Stimulated activated CD4-positive, alpha-beta T cell treated with anti-CD3 and anti-CD28 coated beads, Interleukin-1b, Interleukin-23, amount 100 ng/mL, for 48 hours (primary cell): ENCODE measurements at regions not wholly inside any gene's neighbourhood (a gene's known extent, or its start where the extent isn't known, plus 50 kb on each side); places are given as distances from the start of the nearest gene placed in this dataset.

Experiments
- DNase-seq: peaks from one replicate; pipeline ENCODE4 v3.0.0-alpha.2; 2020

DNA sequence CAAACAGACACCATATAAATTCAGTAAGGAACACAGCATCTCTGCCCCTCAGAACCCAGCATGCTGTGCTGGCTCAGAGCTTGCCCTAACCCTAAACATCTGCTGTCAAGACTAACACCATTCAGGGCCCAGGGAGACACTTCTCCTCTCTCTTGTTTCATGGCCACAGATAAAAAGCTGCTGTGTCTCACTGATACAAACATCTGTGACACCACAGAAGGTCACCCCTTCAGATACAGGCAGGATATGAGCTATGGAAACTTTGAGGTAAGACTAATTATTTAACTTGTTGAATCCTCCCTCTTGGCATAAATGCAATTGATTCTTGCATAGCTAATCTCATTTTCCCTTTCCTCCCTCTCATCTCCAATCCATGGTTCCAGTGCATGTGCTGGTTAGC lies 61.6 kb upstream of the GPR12 start:
- DNase-seq, result no peak

DNA sequence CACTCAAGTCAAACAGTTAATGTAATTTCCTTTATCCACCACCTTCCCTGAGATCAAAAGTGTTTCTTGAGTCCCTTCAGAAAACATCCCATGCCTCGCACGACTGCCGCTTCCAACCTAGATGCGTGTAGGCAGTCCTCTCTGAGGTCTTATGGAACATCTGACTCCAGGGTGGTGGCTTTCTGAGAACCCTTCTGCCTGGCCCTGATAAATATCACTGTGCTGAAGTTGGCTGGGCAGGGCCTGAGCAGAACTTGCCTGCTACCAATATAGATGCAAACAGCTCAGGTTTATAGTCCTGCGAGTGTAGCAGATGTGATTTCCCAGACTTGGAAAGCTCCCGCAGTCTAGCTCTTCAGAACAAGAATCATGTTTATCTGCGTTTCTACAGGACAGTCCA lies 61.1 kb upstream of the GPR12 start:
- DNase-seq, result no peak

DNA sequence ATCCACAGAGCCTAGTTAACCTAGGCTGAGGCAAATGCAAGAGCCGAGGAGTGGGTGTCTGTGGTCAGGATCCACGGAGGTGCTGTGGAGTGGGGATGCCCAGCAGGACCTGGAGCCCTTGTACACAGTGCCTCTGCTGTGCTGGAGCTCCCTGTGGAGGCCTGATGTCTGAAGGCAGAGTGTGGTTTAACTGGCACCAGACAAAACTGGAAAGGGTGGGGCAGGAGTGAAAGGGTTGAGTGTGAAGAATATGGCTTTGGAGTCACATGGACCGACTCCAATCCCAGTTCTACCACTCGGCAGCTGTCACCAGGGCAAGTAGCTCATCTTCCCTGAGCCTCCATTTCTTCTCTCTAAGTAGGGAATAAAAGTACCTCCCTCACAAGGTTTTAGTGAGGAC lies 60.3 kb upstream of the GPR12 start:
- no peak for DNase-seq

DNA sequence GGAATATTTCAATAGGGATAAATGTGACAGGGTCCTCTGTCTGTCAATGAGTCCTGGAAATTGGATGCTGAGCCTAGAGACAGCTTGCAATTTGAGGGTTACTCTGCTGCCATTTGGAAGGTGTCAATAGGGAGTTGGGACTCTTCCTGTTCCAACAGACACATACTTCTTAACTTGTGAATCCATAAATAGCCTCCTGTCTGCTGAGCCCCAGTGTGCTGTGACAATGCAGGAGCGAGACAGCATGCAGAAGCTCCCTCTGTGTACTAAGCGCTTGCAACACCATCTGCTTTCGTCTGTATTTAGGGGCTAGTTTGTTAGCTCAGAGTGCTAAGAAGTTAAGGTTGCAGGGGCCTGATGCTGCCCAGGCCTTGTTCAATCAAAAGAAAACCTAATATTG lies 58.5 kb upstream of the GPR12 start:
- no peak for DNase-seq

DNA sequence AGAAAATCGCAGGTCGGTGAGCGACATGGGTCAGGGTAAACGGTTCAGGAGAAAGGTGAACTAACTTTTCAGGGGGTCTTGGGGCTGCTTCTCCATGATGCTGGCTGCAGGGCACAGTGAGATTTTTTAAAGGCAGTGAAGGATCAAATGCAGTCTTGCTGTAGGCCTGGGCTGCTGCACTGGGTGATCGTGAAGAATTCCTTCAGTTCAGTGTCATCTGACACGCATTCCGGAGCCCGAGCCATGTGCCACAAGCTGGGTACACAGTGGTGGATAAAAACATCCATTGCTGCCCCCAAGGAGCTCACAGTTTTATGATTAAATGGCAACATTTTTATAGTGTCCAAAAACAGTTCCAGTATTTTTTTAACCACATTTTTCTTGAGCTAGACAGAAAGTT lies 56.3 kb upstream of the GPR12 start:
- no peak for DNase-seq

DNA sequence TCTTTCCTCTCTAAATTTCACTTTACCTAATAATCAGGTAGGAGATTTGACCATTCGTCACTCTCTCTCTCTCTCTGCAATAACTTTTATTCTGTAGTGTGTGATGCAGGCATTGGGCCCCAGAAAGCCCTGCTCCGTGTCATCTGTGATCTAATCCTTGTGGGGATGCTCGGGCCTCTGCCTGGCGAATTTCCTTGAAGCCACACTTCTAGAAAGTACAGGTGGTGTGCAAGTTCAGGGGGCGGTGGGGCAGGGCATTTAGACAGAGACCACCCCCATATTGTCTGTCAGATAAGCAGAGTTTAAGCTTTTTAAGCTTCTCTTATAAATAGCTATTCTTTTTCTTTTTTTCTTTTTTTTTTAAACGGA lies 53.4 kb upstream of the GPR12 start:
- no peak for DNase-seq

DNA sequence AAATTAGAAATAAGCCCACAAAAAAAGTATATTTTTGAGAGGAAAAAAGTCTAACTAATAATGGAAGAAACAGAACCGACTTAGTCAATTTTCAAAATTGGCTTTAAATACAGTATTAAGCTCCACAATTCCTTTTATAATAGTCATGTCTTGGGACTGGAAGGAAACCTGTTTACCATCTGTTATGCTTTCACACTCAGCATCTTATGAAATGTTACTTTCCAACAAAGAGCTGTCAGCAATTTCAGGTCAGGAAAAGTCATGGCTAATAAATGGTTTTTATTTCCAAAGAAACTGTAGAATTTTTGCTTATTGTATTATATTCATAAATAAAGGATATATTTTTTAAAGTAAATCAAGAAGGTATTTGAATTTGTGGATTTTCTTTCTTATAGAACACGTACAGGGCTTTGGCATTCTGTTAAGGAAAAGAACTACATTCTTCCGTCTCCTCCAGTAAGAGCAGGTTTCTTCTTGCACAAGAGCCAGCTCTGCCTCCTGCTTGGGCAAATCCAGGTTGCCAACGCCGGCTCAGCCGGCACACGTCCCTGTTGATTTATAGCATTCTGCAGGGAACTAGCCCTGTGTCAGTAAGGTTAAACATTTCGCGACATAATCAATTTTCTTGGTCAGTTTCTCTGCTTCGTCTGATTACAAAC lies 52.9 kb upstream of the GPR12 start:
- DNase-seq, result no peak

DNA sequence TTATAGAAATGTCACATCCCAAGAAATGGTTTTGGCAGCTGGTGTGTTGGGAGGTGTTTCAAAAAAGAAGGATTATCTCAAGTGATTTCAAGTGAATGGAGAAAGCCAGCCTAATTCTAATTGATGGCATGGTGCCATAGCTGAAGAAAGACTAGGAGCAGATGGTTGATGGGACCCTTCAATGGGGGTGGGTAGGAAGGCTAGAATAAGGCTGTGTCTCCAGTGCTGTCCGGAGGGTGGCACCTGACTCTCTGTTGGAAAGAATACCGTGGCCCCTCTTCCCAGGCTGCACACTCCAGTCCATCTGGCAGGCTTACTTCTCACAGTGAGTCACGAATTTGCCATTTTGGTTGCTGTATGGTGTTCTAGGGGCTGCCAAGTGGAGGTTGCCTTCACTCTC lies 51.0 kb upstream of the GPR12 start:
- no peak for DNase-seq
